Testis (tissue), 2 donors: ENCODE measurements at regions not wholly inside any gene's neighbourhood (a gene's known extent, or its start where the extent isn't known, plus 50 kb on each side); places are given as distances from the start of the nearest gene placed in this dataset.
"Not testable (repeated sequence)": the region's sequence is repeated elsewhere in the genome, so short reads cannot be mapped to it uniquely, and the experiment has no call there.

Experiments used
- CTCF ChIP-seq, 3 experiments: fragments of 450-650 bp in 2 of 3; fragments of 200-600 bp in 1 of 3; sonication (generic) in 1 of 3; IDR thresholded peaks; one replicate each; pipeline ENCODE4 v1.5.1; 2016 to 2019; ENCODE audit warnings: antibody characterized with exemption in 3 of 3, mild to moderate bottlenecking in 2 of 3, moderate library complexity in 1 of 3
- POLR2A ChIP-seq: fragments of 450-650 bp; IDR thresholded peaks from one replicate; pipeline ENCODE4 v1.6.1; 2017; ENCODE audit warnings: antibody characterized with exemption, mild to moderate bottlenecking, moderate library complexity

GRCh38 chr12:127140864-127141484, 1126.0 kb upstream of the TMEM132C start:
- not testable (repeated sequence) for TF ChIP-seq CTCF (IDR thresholded peaks at IDR 0.05); POLR2A
